HG02885 (cell line): ENCODE measurements at regions not wholly inside any gene's neighbourhood (a gene's known extent, or its start where the extent isn't known, plus 50 kb on each side); places are given as distances from the start of the nearest gene placed in this dataset.

Experiments
- ATAC-seq: cut with Tn5 transposase; IDR thresholded peaks from one replicate; pipeline ENCODE4 v1.9.1; 2021; ENCODE audit warnings: mild to moderate bottlenecking; ENCODE audit not compliant: unreplicated experiment, poor library complexity

DNA sequence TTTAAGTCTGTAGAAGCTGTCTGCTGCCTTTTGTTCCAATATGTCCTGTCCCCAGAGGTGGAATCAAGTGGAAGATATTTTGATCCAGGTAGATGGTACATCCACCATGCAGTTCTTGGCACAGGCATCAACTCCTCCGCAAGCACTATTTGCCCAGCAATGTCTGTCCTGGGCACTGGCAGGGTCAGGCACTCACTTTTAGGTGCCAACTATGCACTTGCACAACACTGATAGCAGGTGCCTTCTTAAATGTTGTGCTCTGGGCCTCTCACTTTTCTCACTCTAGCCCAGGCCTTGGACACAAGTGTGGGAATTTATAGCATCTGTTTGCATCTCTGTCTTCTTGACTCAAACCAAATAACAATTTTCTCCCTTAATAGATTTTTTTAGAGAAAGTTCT, 140.5 kb upstream of the UBE2E2 start:
- ATAC-seq, result no peak

DNA sequence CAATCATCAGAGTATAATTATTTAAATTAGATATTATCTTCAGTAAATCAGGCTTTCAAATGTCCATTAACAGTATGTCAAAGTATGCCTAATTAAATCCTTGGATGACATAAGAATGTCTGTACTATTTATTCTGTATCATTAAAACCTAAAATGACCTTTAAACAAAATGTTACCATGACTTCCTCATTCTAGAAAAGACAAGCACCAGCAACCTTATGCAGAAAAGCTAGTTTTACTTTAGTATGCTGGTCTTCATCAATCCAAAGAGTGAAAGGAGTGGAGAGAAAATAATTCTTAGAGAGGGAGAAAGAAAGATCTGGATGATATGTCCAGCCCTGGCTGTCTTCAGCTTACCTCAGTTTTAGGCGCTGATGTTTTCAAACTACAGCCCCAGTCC, 140.1 kb upstream of the UBE2E2 start:
- ATAC-seq, result no peak

DNA sequence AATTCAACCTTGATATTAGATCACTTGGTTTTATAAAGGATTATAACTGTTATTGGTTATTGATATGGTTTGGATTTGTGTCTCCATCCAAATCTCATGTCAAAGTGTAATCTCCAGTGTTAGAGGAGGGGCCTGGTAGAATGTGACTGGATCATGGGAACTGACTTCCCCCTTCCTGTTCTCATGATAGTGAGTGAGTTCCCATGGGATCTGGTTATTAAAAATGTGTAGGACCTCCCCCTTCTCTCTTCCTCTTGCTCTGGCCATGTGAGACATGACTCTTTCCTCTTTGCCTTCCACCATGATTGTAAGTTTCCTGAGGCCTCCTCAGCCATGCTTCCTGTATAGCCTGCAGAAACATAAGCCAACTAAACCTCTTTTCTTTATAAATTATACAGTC, 136.0 kb upstream of the UBE2E2 start:
- ATAC-seq, result no peak

DNA sequence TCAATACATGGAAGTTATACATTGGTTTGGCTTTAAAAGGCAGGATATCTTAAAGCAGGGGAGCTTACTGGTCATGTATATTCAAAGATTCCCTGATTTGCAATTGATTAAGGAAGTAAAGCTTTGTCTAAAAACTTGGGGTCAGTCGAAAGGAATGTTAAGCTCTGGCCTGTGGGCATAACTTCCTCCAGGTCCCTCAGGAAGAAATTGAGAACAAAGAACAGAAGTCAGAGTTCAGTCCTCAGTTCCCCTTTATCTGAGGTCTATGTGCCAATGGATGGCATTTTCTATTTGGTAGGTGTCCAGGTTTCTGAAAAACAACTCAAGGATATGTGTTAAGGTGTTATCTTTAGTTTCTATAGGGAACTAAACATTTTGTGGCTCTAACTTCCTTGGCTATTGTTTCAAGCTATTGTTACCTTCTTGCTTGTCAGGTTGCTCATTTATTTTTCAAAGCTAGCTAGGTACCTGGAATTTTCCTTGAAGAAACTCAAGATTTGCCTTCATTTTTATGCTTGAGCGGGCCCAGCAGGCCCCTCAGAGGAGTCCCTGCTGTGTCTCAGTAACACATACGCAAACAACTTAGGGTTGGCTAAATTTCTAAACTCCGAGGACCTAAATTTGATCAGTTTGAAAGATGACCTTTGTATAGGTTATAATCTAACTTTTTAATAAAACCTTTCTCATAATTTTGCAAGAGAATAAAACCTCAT, 135.0 kb upstream of the UBE2E2 start:
- ATAC-seq, result no peak

DNA sequence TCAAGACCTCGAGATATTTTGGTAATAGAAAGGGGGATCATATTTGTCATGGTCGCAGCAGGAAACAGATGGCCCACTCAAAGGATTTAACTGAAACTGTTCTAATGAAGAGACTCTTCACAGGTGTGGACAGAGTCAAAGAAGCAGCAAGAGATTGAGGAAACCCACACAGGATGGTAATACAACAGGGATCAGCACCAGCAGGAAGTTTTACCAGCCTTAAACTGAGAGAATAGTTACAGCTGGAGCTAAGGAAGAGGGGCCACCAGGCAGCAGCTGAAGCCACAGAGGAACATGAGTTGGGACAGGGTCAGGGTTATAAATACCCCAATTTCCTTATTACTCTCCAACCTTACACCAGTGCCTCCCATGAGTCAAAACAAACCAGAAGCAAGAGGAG, 131.8 kb upstream of the UBE2E2 start:
- peak; percentile 28 for ATAC-seq

DNA sequence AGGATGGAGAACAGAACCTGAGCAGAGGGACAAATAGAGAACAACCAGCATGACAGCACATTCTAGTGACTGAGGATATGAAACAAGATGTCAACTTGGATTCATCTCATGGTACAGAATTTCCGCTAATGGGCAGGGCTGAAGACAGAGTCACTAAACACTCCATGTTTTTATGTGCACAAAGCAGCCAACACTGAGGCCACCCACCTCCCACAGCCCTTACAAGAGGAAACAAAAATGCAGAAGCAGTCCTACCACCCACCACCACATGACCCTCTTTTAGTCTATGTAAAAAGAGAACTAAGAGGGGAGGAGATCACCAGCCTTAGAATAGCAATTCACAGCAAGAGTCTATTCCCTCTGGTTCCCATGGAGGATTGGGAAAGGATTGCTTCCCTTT, 131.4 kb upstream of the UBE2E2 start:
- ATAC-seq, result peak; percentile 84

DNA sequence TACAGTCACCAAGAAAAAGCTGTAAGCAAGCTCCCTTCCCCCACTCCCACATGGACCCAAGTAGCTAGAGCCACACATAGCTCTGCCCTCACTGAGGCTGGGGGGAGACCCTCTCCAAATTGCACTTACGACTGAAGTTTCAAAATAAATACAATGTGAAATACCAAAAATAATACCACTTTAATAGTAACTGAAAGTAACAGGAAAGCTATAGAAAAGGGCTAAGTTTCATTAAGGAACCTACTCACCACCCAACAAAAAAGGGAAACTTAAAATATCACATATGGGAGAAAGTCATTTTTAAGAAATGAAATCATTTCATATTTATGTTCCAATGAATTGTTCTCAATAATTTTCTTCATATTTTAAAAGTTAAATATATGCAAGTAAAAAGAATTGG, 130.4 kb upstream of the UBE2E2 start:
- no peak for ATAC-seq

DNA sequence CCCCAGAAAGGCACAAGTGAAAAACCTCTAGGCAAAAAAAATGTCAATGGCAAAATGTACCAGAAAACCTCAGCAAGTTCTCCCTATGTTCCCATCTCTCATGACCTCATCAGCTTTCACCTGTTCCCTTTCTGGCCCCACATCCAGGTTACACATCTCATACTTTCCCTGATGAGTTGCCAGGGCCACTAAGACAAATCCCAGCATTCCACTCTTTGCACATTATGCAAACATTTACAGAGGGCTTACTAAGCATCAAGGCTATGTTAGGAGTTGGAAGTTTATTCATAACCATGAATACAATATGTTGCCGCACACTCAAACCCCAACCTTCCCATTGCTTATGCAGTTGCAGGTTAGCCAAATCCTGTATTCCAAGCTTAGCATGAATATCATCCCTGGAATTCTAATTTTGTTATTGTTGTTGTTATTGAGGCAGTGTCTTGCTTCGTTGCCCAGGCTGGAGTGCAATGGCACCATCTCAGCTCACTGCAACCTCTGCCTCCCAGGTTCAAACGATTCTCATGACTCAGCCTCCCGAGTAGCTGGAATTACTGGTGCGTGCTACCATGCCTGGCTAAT, 129.3 kb upstream of the UBE2E2 start:
- ATAC-seq, result no peak

DNA sequence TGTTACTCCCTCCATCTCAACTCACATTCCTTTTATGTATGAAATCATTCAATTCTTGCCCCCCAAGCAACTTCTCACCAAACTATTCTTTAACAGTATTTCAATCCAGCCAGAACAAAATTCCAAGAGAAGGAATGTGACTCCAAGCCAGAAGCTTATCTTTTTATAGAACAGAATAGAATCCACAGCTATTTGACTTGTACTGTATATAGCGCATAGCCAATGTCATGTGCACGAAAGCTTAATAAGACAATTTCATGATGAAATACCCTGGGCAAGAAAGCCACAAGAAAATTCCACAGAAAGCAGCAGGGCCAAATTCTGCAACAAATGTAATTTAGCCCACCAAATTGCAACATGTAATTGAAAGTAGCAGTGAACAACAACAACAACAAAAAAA, 127.6 kb upstream of the UBE2E2 start:
- ATAC-seq, result no peak

DNA sequence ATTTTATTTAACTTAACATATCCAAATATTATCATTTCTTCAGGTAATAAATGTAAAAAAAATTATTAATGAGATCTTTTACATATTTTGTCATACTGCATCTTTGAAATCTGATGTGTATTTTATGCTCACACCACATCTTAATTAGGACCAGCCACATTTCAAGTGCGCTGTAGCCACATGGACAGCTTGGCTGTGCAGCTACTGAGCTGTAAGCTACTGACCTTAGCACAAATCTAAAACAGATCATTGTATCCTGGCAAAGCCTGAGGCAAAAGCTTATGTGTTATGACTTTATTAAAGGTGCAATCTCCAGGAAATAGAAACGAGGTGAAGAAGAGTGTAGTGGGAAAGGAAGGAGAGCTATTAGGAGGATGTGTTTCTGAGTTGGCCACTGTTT, 126.7 kb upstream of the UBE2E2 start:
- no peak for ATAC-seq

DNA sequence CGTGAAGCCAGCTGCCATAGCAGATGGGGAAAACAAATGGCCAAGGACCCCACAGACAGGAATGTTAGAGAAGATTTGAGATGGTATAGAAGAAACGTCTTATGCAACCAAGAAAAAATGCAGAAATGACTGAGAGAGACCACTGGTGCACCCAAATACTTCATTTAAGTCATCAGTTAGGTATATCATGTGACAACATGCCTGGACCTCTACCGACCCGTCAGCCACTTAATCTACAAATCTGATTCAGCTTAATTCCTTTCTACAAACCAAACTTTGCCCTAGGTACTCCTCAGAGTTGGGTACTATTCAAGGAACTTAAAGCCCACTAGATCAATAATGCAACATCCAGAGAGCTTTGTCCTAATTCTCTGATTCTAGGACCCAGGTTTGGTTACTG, 126.0 kb upstream of the UBE2E2 start:
- no peak for ATAC-seq

DNA sequence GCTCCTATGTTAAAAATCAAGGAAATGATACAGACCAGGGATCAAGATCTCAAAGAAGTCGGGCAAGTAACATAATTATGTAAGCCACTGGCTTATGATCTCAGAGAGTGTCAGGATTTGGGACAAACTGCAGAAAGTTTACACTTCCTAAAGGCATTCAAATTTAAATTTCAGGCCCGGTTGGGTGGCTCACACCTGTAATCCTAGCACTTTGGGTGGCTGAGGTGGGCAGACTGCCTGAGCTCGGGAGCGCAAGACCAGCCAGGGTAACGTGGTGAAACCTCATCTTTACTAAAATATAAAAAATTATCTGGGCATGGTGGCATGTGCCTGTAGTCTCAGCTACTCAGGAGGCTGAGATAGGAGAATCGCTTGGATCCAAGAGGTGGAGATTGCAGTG, 124.4 kb upstream of the UBE2E2 start:
- ATAC-seq, result no peak

DNA sequence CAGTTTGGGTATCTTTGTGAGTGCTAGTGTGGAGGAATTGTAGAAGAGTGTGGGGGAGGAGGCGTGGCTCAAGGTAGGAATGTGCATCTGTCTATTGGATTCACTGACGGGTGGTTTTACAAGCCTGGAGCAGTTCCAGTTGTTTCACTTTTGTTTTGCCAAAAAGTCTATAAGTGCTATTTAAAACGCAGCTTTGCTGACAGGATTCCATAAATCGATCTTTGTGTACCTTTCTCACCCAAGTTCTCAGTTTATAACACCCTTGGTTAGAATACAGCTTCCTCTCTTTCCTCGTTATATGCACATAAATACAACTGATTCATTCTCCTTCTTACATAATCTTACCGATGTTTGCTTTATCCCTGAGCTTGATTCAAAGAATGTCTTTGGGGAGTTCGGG, 123.2 kb upstream of the UBE2E2 start:
- ATAC-seq, result no peak

DNA sequence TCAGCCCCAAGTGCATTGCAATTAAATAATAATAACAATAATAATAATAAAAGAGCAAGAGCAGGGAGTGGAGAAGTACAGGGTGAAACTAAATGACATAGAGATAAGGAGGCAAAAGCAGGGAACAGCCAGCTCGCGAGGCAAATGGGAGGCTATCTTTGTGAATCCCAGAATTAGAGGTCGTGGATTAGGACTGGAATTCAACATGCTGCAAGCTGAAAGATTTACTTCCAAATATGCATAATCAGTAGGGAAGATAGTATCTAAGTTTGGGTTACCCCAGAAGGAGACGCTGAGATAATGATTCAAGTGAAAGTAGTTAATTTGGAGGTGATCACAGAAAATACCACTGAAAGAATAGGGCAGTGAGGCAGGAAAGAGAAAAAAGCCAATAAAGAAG, 119.4 kb upstream of the UBE2E2 start:
- no peak for ATAC-seq

DNA sequence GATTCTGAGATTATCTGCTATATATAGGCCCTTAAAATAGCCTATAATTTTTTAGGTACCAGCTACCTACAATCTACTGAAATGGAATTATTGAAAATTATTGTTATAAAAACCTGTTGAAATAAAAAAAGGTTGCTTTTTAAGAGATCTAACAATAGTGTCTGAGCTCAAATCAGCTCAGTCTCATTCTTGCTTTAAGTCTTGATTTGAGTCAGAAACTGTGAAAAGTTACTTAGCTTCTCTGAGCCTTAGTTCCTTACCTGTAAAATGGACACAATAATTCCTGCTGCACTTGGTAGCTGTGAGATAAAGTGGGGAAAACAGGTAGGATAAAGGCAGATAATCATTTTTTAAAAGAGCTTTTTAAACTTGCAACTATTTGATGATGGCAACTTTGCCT, 118.8 kb upstream of the UBE2E2 start:
- ATAC-seq, result peak; percentile 88

DNA sequence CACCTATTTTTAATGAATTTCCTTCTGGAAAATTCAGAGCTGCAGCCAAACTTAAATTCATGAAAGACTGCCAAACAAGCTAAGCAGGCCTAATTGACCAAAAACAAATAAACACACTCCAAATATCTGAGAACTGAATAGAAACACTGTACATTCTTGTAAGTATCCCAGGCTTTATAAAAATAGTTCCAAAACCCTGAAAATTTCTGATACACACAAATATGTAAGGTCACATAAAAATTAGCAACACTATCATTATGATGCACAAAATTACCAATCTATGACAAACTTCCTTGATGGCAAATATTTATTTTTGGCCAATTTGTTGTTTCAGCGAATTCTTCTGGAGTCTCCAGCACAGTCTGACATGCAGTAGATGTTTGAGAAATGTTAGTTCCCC, 117.9 kb upstream of the UBE2E2 start:
- no peak for ATAC-seq

DNA sequence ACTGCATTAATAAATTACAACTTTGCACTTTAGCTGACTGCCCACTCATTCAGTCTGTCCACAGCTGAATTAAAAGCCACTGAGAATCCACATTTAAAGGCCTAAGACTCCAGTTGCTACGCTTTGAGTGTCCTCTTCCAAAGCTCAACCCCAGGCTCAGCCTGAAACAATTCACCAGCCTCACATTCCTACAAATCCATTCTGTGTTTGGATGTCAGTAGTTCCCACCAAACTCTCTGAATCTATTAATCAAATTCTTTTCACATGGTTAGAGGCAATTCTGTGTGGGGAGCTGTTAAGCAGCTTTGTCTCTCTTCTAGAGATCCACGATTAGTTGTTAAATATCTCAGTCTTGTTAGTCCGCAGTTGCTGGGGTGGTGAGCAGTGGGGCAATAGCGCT, 116.8 kb upstream of the UBE2E2 start:
- ATAC-seq, result no peak

DNA sequence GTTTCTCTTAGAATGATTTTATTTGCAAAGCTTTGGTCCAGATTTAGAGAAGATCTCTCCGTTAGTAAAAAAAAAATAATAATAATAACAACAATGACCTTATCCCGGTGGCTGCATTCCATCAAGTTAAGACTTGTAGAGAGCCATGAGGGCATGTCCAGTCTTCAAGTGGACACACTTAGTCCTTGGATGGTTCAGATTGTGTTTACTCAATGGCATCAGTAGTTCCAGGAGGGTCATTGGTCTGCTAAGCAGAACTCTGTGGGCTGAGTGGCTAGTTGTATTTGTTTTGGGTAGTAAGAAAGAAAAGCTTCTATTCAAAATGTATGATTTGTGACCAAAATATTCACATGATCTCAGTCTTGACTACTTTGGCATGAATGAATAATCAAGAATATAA, 116.3 kb upstream of the UBE2E2 start:
- ATAC-seq, result no peak

DNA sequence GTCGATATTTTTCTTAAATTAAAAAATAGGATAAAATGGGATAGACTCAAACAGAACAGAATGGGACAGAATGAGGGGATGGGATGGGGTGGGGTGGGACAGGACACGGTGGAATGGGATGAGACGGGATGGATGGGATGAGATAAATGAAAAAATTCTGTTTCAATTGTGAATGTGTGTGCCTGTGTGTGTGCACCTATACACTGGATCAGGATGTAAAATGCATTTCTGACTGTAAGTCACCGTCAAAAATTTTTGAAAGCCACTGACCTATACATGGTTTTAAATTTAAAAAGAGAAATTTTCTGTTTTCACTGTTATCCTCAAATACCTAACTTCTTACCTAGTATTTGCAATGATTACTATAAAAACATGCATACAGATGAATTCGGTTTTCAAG, 108.7 kb upstream of the UBE2E2 start:
- no peak for ATAC-seq

DNA sequence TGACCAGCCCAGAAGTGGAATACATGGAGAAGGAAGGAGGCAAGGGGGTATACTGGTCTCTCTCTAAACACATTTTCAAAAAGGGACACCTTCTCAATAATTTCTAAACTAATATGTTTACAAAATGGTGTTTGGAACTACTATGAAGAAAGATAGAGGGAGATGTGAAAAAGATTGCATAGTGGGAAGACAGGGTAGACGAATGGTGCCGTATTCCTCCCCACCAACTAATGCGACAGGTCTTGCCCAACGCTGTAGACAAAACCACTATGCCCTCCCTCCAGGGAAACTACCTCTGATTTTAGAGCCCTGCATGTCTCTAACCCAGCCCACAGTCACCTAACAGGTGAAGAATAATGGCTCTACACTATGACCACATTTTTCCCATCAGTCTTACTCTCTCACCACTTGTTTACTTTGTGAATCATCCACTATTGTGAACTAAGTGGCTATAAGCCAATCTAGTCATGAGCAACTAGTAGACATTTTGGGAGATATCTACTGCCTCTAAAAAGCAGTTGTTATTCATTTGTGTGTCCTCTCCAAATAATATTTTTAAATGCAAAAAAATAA, 108.2 kb upstream of the UBE2E2 start:
- no peak for ATAC-seq

DNA sequence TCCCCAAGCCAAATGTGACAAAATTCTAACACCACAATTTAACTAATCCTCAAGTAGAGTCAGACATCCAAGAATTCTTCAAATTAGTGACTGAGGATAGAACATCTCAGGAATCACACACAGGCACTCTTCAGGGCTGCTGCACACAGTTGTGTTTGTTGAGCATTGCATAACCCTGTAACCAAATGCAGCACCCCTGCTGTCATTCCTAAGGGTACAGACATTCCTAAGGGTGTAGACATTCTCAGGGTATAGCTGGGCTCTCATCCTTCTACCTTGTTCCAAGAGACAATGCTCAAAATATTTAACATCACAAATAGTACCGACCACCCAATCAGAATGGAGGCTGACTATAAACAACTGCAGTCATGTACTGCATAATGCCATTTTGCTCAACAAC, 107.1 kb upstream of the UBE2E2 start:
- ATAC-seq, result no peak

DNA sequence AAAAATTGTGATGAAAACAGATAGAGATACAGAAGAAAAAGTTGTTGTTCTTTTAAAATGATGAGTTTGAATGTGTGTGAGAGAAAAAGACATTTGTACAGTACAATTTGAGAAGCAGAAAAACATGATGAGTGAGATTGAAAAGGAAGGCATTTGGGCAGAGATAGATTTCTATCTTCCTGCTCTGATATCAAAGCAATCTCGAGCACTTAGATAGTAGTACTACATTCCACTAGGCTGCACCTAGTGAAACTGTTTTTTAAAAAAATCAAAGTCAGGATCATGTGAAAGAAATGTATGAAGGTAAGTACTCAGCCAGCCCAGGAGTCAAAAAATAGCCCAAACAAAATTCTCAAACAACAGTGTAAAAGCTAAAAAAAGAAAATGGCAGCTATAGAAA, 104.1 kb upstream of the UBE2E2 start:
- ATAC-seq, result no peak
